ENCODE measurements at regions not wholly inside any gene's neighbourhood (a gene's known extent, or its start where the extent isn't known, plus 50 kb on each side); places are given as distances from the start of the nearest gene placed in this dataset.

- intact Hi-C loops (cut with DNase I, micrococcal nuclease) = no loop called here
- DNase-seq = no peak
- no peak for ATAC-seq
Measured at GRCh38 chr9:99282406-99282805, 60.3 kb downstream of the SEC61B start.

- DNase-seq (no peak), ATAC-seq (no peak)
- intact Hi-C loops (cut with DNase I, micrococcal nuclease) = no loop called here
Measured at GRCh38 chr9:99285965-99286364, 63.9 kb downstream of the SEC61B start.

- intact Hi-C loops (cut with DNase I, micrococcal nuclease) = no loop called here
- DNase-seq = no peak
- ATAC-seq = no peak
Measured at GRCh38 chr9:99286536-99286935, 64.5 kb downstream of the SEC61B start.

- no peak for ATAC-seq
- intact Hi-C loops (cut with DNase I, micrococcal nuclease) = no loop called here
- no peak for DNase-seq
Measured at GRCh38 chr9:99287641-99288040, 65.6 kb downstream of the SEC61B start.

GRCh38 chr9:99288830-99289229, 66.7 kb downstream of the SEC61B start:
- intact Hi-C loops (cut with DNase I, micrococcal nuclease) = no loop called here
- DNase-seq (no peak), ATAC-seq (no peak)

GRCh38 chr9:99294850-99295461, 72.9 kb downstream of the SEC61B start:
- DNase-seq (no peak), ATAC-seq (no peak)
- intact Hi-C loops (cut with DNase I, micrococcal nuclease) = no loop called here

- intact Hi-C loops (cut with DNase I, micrococcal nuclease) = no loop called here
- ATAC-seq (no peak), DNase-seq (peak; percentile 26 to 38)
Measured at GRCh38 chr9:99296291-99296951, 74.3 kb downstream of the SEC61B start.

GRCh38 chr9:99298614-99299013, 76.5 kb downstream of the SEC61B start:
- ATAC-seq (no peak), DNase-seq (no peak)
- intact Hi-C loops (cut with DNase I, micrococcal nuclease) = no loop called here

- intact Hi-C loops (cut with DNase I, micrococcal nuclease) = no loop called here
- no peak for DNase-seq
- no peak for ATAC-seq
Measured at GRCh38 chr9:99299211-99300102, 77.4 kb downstream of the SEC61B start.

GRCh38 chr9:99300103-99300439, 78.0 kb downstream of the SEC61B start:
- intact Hi-C loops (cut with DNase I, micrococcal nuclease) = no loop called here
- ATAC-seq = no peak

GRCh38 chr9:99300603-99301002, 78.5 kb downstream of the SEC61B start:
- no peak for ATAC-seq
- DNase-seq = no peak
- intact Hi-C loops (cut with DNase I, micrococcal nuclease) = no loop called here

More at GRCh38 chr9:99300103-99300439, 78.0 kb downstream of the SEC61B start:
- DNase-seq = no peak

DNA sequence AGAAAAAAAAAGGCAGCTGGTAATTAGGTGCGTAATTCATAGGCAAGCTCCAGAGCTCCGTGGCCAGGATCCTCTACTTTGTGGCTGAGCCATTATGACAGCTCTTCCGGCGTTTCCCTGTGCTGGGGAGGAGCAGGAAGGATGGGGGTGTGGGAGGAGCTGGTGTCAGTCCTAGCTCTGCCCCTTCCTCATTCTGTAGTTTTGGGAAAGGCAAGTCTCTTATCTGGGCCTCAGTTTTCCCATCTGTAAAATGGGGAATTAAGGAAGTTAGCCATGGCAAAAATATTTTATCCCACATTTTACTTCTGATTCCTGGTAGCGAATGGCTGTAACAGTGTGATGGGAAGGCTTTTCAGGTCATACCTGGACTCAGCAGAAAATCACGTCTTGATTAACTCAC, 81.1 kb downstream of the SEC61B start:
- no peak for DNase-seq
- intact Hi-C loops (cut with DNase I, micrococcal nuclease) = no loop called here
- no peak for ATAC-seq

DNA sequence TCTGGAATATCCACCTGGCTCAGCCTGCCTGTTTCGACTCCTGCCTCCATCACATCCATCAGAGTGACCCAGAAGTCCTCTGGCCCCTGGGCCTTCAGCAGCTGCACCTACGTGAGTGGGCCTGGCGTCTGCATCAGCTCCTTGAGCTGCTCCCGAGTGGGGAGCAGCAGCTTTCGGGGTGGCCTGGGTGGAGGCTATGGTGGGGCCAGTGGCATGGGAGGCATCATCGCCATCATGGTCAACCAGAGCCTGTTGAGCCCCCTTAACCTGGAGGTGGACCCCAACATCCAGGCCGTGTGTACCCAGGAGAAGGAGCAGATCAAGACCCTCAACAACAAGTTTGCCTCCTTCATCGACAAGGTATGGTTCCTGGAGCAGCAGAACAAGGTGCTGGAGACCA, 83.0 kb downstream of the SEC61B start:
- ATAC-seq (no peak), DNase-seq (no peak)
- intact Hi-C loops (cut with DNase I, micrococcal nuclease) = no loop called here

DNA sequence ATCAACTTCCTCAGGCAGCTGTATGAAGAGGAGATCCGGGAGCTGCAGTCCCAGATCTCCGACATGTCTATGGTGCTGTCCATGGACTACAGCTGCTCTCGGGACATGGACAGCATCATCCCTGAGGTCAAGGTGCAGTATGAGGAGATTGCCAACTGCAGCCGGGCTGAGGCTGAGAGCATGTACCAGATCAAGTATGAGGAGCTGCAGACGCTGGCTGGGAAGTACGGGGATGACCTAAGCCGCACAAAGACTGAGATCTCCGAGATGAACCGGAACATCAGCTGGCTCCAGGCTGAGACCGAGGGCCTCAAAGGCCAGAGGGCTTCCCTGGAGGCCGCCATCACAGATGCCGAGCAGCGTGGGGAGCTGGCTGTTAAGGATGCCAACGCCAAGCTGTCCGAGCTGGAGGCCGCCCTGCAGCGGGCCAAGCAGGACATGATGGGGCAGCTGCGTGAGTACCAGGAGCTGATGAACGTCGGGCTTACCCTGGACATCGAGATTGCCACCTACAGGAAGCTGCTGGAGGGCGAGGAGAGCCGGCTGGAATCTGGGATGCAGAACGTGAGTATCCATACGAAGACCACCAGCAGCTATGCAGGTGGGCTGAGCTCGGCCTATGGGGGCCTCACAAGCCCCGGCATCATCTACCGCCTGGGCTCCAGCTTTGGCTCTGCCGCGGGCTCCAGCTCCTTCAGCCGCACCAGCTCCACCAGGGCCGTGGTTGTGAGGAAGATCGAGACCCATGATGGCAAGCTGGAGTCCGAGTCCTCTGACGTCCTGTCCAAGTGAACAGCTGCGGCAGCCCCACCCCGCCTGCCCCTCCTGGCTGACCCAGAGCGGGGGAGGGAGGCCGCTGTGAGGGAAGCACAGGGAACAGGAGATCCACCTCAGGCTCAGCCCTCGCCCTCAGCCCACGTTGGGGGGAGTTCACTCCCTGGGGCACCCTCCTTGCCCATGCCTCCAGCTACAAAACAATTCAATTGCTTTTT, 84.0 kb downstream of the SEC61B start:
- intact Hi-C loops (cut with DNase I, micrococcal nuclease) = no loop called here
- no peak for DNase-seq
- ATAC-seq = no peak

DNA sequence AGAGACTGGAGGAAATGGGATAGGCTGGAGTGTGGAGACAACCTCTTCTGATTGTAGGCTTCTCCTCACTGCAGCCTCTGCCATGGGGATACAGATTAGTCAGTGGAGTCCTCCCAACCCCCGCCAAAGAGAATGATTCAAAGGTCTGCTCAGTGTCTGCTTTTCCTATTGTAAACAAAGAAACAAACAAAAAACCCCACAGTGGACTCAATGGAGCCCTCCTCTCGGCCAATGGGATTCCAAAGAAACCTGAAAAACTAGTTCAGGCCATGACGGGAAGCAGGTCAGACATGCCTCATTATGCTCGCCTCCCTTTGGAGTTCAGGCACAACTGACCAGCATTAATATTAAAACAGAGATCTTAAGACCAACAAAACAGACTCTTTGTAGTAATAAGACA, 85.8 kb downstream of the SEC61B start:
- ATAC-seq = no peak
- intact Hi-C loops (cut with DNase I, micrococcal nuclease) = no loop called here
- no peak for DNase-seq

GRCh38 chr9:99309141-99309939, 87.3 kb downstream of the SEC61B start:
- ATAC-seq (no peak), DNase-seq (no peak)
- intact Hi-C loops (cut with DNase I, micrococcal nuclease) = no loop called here

- no peak for DNase-seq
- ATAC-seq = no peak
- intact Hi-C loops (cut with DNase I, micrococcal nuclease) = no loop called here
Measured at GRCh38 chr9:99312736-99313135, 90.7 kb downstream of the SEC61B start.

DNA sequence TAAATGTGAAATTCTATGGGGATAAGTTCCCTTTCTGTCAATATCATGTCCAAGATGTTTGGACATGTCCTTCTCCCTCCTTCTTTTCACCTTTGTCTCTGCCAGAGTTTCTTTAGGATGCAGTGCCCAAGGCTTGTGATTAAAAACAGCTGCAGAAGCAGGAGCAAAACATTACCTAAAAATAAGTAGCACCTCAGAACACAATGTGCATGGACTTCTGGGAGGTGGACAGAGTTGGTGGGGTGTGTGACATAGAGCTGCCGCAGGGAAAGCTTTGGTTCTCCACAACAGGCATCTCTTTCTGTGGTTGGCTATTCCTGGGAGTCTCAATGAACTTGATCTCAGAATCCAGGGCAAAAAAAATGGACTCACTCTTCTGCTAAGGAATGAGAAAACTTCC, 97.0 kb downstream of the SEC61B start:
- DNase-seq = no peak
- ATAC-seq = no peak
- intact Hi-C loops (cut with DNase I, micrococcal nuclease) = no loop called here

Data from left colon (tissue), 2 donors.